ENCODE measurements at regions not wholly inside any gene's neighbourhood (a gene's known extent, or its start where the extent isn't known, plus 50 kb on each side); places are given as distances from the start of the nearest gene placed in this dataset.

DNA sequence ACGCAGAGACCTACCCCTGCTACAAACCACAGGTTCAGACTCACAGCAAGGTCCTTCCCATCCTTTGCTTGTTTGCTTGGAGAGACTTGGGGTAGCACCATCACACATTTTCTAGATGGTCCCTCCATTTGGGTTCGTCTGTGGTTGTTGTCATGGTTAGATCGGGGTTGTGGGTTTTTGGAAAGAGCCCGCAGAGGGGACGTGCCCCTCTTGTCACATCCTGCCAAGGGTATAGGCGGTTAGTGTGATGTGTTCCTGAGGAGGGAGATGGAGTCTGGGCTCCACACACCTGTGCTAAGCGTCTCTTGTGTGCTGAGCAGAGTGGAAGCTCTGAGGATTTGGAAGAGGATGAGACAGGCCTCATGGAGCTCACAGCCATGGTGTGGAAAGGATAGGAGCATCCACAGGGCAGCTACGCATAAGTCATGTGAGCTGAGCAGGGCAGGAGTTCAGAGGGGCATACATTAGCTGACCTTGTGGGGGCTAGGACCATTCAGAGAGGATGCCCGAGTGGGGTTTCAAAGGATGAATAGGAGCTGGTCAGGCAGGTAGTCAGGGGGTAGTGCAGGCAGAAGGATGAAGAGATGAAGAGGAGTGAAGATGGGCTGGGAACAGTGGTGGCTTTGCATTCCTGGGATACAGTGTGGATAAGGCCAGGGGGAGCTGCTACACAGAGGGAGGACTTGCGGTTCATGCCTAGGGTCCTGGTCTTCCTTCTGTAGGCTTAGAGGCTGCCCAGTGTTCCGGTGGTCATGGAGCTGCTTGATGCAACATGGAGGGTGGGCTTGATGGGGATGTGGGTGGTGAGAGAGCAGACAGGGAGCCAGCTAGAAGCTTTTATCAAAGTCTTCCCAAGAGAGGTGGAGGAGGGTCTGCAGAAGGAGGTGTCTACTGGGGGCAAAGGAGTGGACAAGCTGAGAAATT is 62.9 kb downstream of the ACKR3 start:
- no peak overlapping the region for H3K27ac Mint-ChIP-seq
- H3K9me3 Mint-ChIP-seq = no peaks in the 10 kb centered on the region
- DNase-seq (ENCODE audit: low spot score) (no peak), ATAC-seq (no peak)
- H3K4me3 Mint-ChIP-seq = no peak overlapping the region
- H3K4me1 Mint-ChIP-seq (ENCODE audit: low read depth in 2 of 2) = no peaks in the 10 kb centered on the region
- no peaks in the 10 kb centered on the region for H3K36me3 Mint-ChIP-seq
- peaks cover 8 to 18% of the 10 kb centered on the region in 2 donors for H3K27me3 Mint-ChIP-seq

DNA sequence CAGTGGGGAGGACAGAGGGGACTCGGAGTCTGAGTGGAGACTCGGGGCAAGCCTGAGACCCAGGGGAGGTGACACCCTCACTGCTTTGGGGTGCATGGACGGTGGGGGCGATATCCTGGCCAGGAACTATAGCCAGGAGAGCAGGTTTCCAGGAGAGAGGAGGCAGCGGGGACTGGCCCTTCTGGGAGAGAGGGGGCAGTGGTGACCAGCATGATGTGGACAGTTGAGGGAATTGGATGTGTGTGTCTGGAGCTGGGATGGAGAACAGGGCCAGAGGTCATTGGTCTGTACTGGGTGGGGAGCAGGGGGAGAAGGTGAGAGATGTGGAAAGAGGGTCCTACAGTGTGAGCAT is 63.6 kb downstream of the ACKR3 start:
- no peak overlapping the region for H3K27ac Mint-ChIP-seq
- no peaks in the 10 kb centered on the region for H3K4me1 Mint-ChIP-seq (ENCODE audit: low read depth in 2 of 2)
- no peaks in the 10 kb centered on the region for H3K9me3 Mint-ChIP-seq
- no peak for ATAC-seq
- DNase-seq (ENCODE audit: low spot score) = no peak
- H3K36me3 Mint-ChIP-seq = no peaks in the 10 kb centered on the region
- H3K27me3 Mint-ChIP-seq = peaks cover 12 to 18% of the 10 kb centered on the region in 2 donors
- no peak overlapping the region for H3K4me3 Mint-ChIP-seq

DNA sequence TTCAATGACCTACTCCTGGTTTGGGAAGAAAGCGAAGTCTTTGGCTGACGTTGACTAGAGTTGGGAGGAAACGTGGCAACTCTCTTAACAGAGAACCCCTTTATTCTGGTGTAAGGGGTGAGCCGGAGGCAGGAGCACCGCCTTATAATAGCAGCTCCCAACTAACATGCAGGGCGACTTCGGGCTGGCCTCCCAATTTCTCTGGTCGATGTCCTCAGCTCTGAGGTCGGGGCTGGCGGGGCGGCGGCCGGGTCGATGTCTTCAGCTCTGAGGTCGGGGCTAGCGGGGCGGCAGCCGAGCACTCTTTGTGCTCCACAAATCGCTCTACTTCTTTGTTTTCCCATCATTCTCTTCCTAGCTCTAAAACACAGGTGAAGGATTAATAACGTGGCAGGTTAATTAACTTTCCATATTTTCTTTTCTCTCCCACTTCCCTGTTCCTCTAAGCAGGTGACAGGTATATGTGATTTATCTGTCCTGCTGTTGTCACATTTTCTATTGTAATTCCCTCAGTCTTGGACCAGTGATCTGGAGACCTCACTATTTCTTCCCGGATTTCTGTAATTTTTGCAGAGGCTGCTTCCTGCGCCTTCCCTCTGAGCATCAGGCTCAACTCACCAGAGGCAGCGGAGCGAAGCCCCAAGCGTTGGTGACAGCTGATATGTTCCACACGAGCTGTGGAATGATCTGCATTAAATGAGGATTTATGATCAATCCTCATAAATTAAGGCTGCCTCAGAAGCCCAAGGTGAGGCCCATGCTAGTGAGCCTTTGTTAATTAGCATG is 64.3 kb downstream of the ACKR3 start:
- Mint-ChIP-seq H3K4me1 (ENCODE audit: low read depth in 2 of 2) (no peaks in the 10 kb centered on the region), H3K4me3 (no peak overlapping the region), H3K27me3 (peaks cover 15 to 18% of the 10 kb centered on the region in 2 donors), H3K9me3 (no peaks in the 10 kb centered on the region), H3K27ac (no peak overlapping the region), H3K36me3 (no peaks in the 10 kb centered on the region)
- ATAC-seq (no peak), DNase-seq (ENCODE audit: low spot score) (no peak)

DNA sequence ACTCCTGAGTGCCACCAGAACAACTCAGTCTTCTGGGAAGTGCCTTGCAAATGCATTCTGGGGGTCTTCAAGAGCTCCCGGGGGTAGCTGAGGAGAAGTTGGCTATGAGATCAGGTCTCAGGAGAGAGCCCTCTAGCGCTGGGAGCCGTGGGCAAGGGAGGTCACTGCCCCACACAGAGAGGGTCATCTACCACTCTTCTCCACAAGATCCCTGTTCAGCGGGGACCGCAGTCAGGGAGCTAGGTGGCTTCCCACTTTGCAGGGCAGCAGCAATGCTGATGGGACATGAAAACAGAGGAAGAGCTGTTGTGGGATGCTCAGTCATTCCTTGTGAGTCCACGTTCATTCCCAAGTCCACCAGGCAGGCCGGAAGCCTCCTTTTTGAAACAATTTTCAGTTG is 66.6 kb downstream of the ACKR3 start:
- Mint-ChIP-seq H3K27ac (no peak overlapping the region), H3K36me3 (no peaks in the 10 kb centered on the region), H3K4me1 (ENCODE audit: low read depth in 2 of 2) (no peaks in the 10 kb centered on the region), H3K4me3 (no peak overlapping the region), H3K27me3 (peaks cover 22 to 23% of the 10 kb centered on the region in 2 donors), H3K9me3 (no peaks in the 10 kb centered on the region)
- ATAC-seq = no peak
- no peak for DNase-seq (ENCODE audit: low spot score)

DNA sequence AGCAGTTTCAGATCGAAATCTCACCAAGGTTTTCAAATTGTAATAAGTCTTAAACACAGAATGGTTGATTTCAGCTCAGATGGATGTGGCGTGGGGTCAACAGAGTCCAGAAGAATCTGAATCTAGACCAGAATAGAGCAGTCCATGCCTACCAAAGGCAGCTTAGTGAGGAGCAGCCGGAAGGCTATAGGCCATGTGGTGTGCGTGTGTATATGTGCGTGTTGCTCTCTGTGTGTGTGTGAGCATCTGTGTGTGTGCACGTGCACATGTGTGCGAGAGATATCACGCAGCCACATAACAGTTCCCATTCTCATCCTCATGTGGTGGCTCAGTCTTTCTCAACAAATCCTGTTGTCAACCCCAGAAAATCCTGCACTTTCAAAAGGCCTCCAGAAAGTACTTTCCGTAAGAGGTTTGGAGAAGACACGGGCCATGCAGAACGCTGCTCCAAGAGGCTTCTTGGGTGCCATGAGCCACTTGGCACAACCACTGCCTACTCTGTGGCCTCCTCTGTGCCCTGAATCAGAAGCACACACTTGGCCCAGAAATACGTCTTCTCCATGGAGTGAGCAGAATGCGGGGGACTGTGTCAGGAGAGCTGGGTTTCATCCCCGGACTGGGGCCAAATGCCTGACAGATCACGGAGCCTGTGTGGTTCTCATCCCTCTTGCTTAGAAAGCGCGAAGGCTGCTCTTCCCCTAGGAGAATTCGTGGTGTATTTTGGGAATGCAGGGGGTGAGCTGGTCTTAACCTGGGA is 67.3 kb downstream of the ACKR3 start:
- no peak for ATAC-seq
- no peaks in the 10 kb centered on the region for H3K36me3 Mint-ChIP-seq
- H3K4me3 Mint-ChIP-seq = no peak overlapping the region
- no peaks in the 10 kb centered on the region for H3K9me3 Mint-ChIP-seq
- no peak for DNase-seq (ENCODE audit: low spot score)
- H3K27me3 Mint-ChIP-seq = peaks cover 24 to 27% of the 10 kb centered on the region in 2 donors
- H3K4me1 Mint-ChIP-seq (ENCODE audit: low read depth in 2 of 2) = no peaks in the 10 kb centered on the region
- H3K27ac Mint-ChIP-seq = no peak overlapping the region

DNA sequence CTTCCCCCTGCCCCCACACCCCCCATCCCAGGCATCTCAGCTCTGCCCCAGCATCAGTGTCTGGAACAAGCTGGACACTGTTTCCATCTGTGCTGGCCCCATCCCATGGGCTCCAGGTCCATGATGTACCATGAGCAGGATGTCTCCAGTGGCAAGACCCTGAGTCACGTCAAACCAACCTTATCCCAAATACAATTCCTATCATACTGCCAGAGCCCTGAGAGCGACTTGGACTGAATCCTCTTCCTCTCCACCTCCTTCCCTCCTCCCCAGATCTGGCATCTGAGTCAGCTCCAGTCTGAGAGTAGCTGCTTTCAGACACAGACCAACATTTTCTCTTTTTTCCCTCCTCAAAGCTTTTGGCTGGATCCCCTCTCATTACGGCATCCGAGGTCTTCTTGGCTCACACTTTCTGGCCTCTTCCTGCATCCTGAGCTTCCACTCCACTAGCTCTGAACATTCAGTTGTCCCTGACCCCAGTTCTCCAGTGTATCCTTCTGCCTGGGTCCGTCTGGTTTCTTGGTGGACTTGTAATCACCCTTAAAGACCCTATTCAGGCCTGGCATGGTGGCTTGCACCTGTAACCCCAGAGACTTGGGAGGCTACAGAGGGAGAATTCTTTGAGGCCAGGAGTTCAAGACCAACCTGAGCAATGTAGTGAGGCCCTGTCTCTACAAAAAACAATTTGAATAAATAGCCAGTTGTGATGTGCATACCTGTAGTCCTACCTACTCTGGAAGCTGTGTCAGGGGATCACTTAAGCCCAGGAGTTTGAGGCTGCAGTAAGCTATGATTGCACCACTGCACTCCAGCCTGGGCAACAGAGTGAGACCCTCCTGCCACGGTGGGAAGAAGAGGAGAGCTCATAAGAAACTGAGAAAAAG is 68.3 kb downstream of the ACKR3 start:
- DNase-seq (ENCODE audit: low spot score) (no peak), ATAC-seq (no peak)
- no peaks in the 10 kb centered on the region for H3K36me3 Mint-ChIP-seq
- no peaks in the 10 kb centered on the region for H3K9me3 Mint-ChIP-seq
- H3K4me1 Mint-ChIP-seq (ENCODE audit: low read depth in 2 of 2) = no peaks in the 10 kb centered on the region
- H3K27me3 Mint-ChIP-seq = peaks cover 19 to 29% of the 10 kb centered on the region in 2 donors
- H3K4me3 Mint-ChIP-seq = no peak overlapping the region
- no peak overlapping the region for H3K27ac Mint-ChIP-seq

DNA sequence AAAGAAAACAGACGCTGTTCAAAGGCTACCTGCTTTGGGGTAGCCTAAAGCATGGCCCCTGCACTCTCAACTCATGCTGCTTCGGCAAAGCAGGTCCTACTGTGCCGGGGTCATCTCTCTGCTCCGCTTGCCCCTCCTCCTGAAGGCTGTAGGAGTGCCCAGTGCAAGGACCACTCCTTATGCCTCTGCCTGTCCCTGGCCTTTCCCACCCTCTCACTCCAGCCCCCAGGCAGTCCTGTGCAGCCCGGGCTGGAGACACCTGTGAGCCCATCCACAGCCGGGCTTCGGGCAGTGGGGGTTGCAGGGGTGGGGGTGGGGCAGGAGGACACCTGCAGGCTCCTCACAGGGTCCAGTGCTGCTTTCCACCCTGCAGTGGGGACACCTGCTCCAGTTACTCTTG is 69.1 kb downstream of the ACKR3 start:
- H3K27ac Mint-ChIP-seq = no peak overlapping the region
- DNase-seq (ENCODE audit: low spot score) (no peak), ATAC-seq (no peak)
- H3K9me3 Mint-ChIP-seq = no peaks in the 10 kb centered on the region
- peaks cover 21 to 31% of the 10 kb centered on the region in 2 donors for H3K27me3 Mint-ChIP-seq
- no peaks in the 10 kb centered on the region for H3K36me3 Mint-ChIP-seq
- H3K4me1 Mint-ChIP-seq (ENCODE audit: low read depth in 2 of 2) = peaks cover 0 to under 1% of the 10 kb centered on the region in 2 donors
- H3K4me3 Mint-ChIP-seq = no peak overlapping the region

DNA sequence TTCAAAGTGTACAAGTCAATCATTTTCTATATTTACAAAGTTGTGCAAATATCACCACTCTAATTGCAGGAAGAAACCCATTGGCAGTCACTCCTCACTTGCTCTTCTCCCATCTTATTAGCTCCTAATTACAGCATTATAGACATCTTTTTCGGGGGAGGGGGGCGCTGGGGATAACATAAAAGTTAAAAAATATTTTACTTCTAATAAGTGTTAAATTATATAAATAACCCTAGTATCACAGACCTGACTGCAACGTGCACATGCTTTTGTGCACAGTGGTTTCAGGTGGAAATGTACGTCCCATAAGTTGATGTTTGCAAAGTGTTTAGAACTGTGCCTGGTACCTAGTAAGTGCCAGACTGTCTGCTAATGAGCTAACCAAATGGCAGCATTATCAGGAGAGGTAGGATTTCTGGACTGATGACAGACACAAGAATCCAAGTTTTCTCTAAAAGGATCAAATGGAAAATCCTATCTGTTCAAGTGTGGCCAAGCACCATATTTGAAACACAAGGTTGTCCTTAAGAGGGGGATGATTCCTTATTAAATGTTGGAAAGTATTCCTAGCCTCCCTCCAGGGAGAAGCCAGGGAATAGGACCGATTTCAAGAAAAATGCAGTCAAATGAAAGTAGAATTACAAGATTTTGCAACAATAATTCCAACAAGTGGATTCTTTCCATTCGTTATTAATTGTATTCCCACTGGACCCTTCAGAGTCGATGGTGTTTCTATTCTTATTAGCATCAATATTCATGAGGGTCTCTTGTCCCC is 70.0 kb downstream of the ACKR3 start:
- Mint-ChIP-seq H3K4me1 (ENCODE audit: low read depth in 2 of 2) (peaks cover 0 to 8% of the 10 kb centered on the region in 2 donors), H3K27ac (no peak overlapping the region), H3K27me3 (peaks cover 19 to 34% of the 10 kb centered on the region in 2 donors), H3K9me3 (no peaks in the 10 kb centered on the region), H3K4me3 (no peak overlapping the region), H3K36me3 (no peaks in the 10 kb centered on the region)
- DNase-seq (ENCODE audit: low spot score) (no peak), ATAC-seq (no peak)

DNA sequence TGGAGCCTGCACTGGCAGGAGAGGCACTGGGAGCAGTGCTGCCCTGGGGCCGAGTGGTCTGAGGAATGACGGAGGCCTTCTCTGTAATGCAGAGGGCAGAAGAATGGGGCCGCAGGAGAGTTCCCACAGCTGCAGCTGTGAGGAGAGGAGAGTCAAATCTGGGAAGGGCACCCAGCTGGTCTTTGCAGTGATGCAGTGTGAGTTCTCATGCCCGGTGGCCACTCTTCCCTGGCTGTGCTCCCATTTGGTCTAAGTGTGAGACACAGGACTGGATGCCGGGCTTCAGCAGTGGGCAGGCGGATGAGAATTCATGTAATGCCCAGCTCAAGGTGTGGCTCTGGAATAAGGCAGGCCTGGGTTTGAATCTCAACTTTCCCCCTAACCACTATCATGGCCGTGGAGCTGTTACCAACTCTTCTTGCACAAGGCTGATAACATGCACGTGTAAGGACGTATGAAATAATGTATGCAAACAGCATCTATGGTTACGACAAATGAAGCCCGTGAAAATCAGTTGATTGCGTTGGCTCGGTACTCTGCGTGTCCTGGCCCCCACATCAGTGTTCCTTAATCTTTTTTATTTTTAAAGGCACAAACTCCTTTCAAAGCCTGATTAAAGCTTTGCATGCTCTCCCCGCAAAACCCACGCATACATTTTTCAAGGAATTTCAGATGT is 71.6 kb downstream of the ACKR3 start:
- H3K27me3 Mint-ChIP-seq = peaks cover 19 to 44% of the 10 kb centered on the region in 2 donors
- no peak overlapping the region for H3K27ac Mint-ChIP-seq
- DNase-seq (ENCODE audit: low spot score) (no peak), ATAC-seq (no peak)
- H3K36me3 Mint-ChIP-seq = no peaks in the 10 kb centered on the region
- peaks cover 0 to 8% of the 10 kb centered on the region in 2 donors for H3K4me1 Mint-ChIP-seq (ENCODE audit: low read depth in 2 of 2)
- no peak overlapping the region for H3K4me3 Mint-ChIP-seq
- no peaks in the 10 kb centered on the region for H3K9me3 Mint-ChIP-seq

DNA sequence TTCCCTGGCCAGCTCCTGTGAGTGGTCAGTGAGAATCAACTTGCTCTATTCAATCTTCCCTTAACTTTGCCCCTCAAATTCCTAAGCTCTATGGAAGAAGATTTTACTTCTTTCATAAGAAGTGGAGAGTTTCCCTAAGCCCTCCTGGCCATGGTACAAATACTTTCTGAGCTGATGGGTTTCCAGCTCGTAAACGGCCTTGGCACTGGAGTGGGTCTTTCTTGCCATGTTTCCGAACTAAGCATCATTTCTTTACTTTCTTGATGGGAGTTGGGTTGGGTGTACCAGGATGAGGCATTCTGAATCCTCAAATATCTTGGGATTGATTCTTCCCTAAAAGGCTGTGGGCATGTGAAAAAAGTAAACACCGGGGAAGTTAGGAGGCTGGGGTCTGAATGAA is 72.5 kb downstream of the ACKR3 start:
- H3K27me3 Mint-ChIP-seq = peaks cover 19 to 47% of the 10 kb centered on the region in 2 donors
- peaks cover 0 to 8% of the 10 kb centered on the region in 2 donors for H3K4me1 Mint-ChIP-seq (ENCODE audit: low read depth in 2 of 2)
- no peaks in the 10 kb centered on the region for H3K36me3 Mint-ChIP-seq
- no peak for DNase-seq (ENCODE audit: low spot score)
- no peak overlapping the region for H3K4me3 Mint-ChIP-seq
- no peak overlapping the region for H3K27ac Mint-ChIP-seq
- no peaks in the 10 kb centered on the region for H3K9me3 Mint-ChIP-seq
- ATAC-seq = no peak

DNA sequence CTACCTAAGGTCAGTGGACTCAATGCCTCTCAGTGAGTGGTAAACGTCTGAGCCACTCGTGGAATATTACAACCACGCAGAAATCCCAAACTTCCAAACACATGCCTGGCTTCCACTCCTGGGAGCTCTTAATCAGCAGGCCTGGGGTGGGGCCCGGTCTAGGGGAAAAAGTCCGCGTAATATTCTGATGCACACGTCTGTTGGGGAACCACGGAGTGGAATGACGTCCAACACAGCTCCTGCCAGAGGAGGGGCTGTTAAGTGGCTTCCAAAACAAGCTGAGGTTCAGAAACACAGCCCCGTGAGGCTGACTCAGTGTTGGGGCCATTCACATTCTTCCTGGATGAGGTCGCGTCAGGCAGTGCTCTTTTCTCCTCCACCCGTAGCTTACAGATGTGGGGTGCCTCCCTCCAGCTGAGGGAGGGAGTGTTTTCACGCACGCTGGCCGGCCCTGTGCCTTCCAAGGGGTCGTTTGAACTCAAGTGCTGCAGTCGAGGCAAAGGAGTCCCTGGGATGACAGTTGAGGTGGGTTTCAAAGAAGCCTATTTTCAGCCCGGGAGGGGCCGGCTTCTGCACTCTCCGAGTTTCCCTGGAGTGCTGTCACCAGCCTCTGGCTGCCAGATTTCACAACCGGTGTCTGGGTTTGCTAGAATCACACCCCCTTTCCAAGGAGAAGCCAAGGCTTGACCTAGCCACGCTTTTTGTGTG is 73.1 kb downstream of the ACKR3 start:
- Mint-ChIP-seq H3K36me3 (no peaks in the 10 kb centered on the region), H3K4me1 (ENCODE audit: low read depth in 2 of 2) (peaks cover 0 to 8% of the 10 kb centered on the region in 2 donors), H3K27ac (no peak overlapping the region), H3K4me3 (no peak overlapping the region), H3K9me3 (no peaks in the 10 kb centered on the region), H3K27me3 (peaks cover 19 to 44% of the 10 kb centered on the region in 2 donors)
- DNase-seq (ENCODE audit: low spot score) (no peak), ATAC-seq (no peak)

All from natural killer cell treated with Interleukin-12 subunit alpha and Interleukin-12 subunit beta and Interleukin-15 and Interleukin-18, amount 100 ng/mL, for 72 hours (primary cell).